Fibroblast of lung (primary cell): ENCODE measurements at regions not wholly inside any gene's neighbourhood (a gene's known extent, or its start where the extent isn't known, plus 50 kb on each side); places are given as distances from the start of the nearest gene placed in this dataset.

ENCODE experiments used
- CTCF ChIP-seq, 2 donors: IDR thresholded peaks in 1 of 2; conservative IDR thresholded peaks in 1 of 2; 1 replicate in 1 of 2; 2 replicates in 1 of 2; pipeline ENCODE4 v1.5.1; 2011 to 2012; ENCODE audit warnings: low read length in 2 of 2, control low read depth in 1 of 2, inconsistent platforms in 1 of 2, low read depth in 1 of 2, mild to moderate bottlenecking in 1 of 2
- EZH2 ChIP-seq: IDR thresholded peaks from 2 replicates; pipeline ENCODE4 v1.5.1; 2012; ENCODE audit warnings: low read length, control low read depth, mild to moderate bottlenecking; ENCODE audit errors: missing control alignments

GRCh38 chr4:156676116-156676851 is 295.3 kb downstream of the PDGFC start:
- TF ChIP-seq CTCF (conservative IDR thresholded peaks at IDR 0.05 in 1 of 2, IDR thresholded peaks at IDR 0.05 in 1 of 2; ENCODE audit: low read depth in 1 of 2, low read length in 2 of 2) (no peak), EZH2 (no peak)
